Stomach smooth muscle (tissue), 2 donors: ENCODE measurements at regions not wholly inside any gene's neighbourhood (a gene's known extent, or its start where the extent isn't known, plus 50 kb on each side); places are given as distances from the start of the nearest gene placed in this dataset.
A peak's percentile ranks its signal among the peaks of the same experiment; 100 is the strongest.

Source experiments
- H3K27ac ChIP-seq: one replicate; pipeline ENCODE4 v1.7.0; 2013; ENCODE audit warnings: mild to moderate bottlenecking, low read length, inconsistent platforms
- H3K27me3 ChIP-seq, 2 donors: one replicate each; pipeline ENCODE4 v1.7.0; 2013; ENCODE audit warnings: low read length in 2 of 2; ENCODE audit not compliant: insufficient read depth in 2 of 2, control insufficient read depth in 1 of 2
- H3K36me3 ChIP-seq, 2 donors: one replicate each; pipeline ENCODE4 v1.7.0; 2013; ENCODE audit warnings: low read length in 2 of 2; ENCODE audit not compliant: control insufficient read depth in 2 of 2, insufficient read depth in 2 of 2
- H3K4me1 ChIP-seq: one replicate; pipeline ENCODE4 v1.7.0; 2013; ENCODE audit warnings: low read length; ENCODE audit not compliant: control insufficient read depth, insufficient read depth
- H3K4me3 ChIP-seq, 2 donors: one replicate each; pipeline ENCODE4 v1.7.0; 2013; ENCODE audit warnings: low read length in 2 of 2
- H3K9ac ChIP-seq, 2 donors: one replicate each; pipeline ENCODE4 v1.7.0; 2013; ENCODE audit warnings: low read length in 2 of 2, mild to moderate bottlenecking in 1 of 2
- H3K9me3 ChIP-seq, 2 donors: one replicate each; pipeline ENCODE4 v1.7.0; 2013; ENCODE audit warnings: low read length in 2 of 2; ENCODE audit not compliant: control insufficient read depth in 2 of 2
- donor health status: healthy.
- donor health status: Pancreatic carcinoma.

GRCh38 chr6:140571145-140571544 is 1196.7 kb upstream of the CITED2 start:
- H3K4me1 ChIP-seq, result peaks cover 5% of the 10 kb centered on the region
- H3K9me3 ChIP-seq, result no peaks in the 10 kb centered on the region
- no peak overlapping the region for H3K9ac ChIP-seq
- no peak overlapping the region for H3K4me3 ChIP-seq
- no peaks in the 10 kb centered on the region for H3K27me3 ChIP-seq
- H3K36me3 ChIP-seq, result no peaks in the 10 kb centered on the region
- no peak overlapping the region for H3K27ac ChIP-seq

GRCh38 chr6:140567466-140567865 is 1193.0 kb upstream of the CITED2 start:
- Histone ChIP-seq H3K9me3 (no peaks in the 10 kb centered on the region), H3K9ac (no peak overlapping the region), H3K36me3 (no peaks in the 10 kb centered on the region), H3K4me1 (peaks cover 5% of the 10 kb centered on the region), H3K4me3 (no peak overlapping the region), H3K27me3 (no peaks in the 10 kb centered on the region), H3K27ac (no peak overlapping the region)

GRCh38 chr6:140566781-140567277 is 1192.4 kb upstream of the CITED2 start:
- H3K4me1 ChIP-seq, result peaks cover 5% of the 10 kb centered on the region
- H3K9me3 ChIP-seq, result no peaks in the 10 kb centered on the region
- H3K27me3 ChIP-seq, result no peaks in the 10 kb centered on the region
- H3K27ac ChIP-seq, result peak overlapping the region; percentile 7
- H3K9ac ChIP-seq, result peak overlapping the region in 1 of 2 donors; percentile 2
- H3K4me3 ChIP-seq, result no peak overlapping the region
- no peaks in the 10 kb centered on the region for H3K36me3 ChIP-seq

GRCh38 chr6:140563728-140564127 is 1189.3 kb upstream of the CITED2 start:
- Histone ChIP-seq H3K9ac (no peak overlapping the region), H3K36me3 (no peaks in the 10 kb centered on the region), H3K9me3 (no peaks in the 10 kb centered on the region), H3K27ac (no peak overlapping the region), H3K4me1 (peaks cover 5% of the 10 kb centered on the region), H3K27me3 (no peaks in the 10 kb centered on the region), H3K4me3 (no peak overlapping the region)

GRCh38 chr6:140561701-140562100 is 1187.3 kb upstream of the CITED2 start:
- Histone ChIP-seq H3K27ac (no peak overlapping the region), H3K4me3 (no peak overlapping the region), H3K4me1 (no peaks in the 10 kb centered on the region), H3K9me3 (no peaks in the 10 kb centered on the region), H3K9ac (no peak overlapping the region), H3K36me3 (no peaks in the 10 kb centered on the region), H3K27me3 (no peaks in the 10 kb centered on the region)

GRCh38 chr6:140560671-140561070 is 1186.2 kb upstream of the CITED2 start:
- Histone ChIP-seq H3K4me3 (no peak overlapping the region), H3K4me1 (no peaks in the 10 kb centered on the region), H3K9ac (no peak overlapping the region), H3K36me3 (no peaks in the 10 kb centered on the region), H3K27me3 (no peaks in the 10 kb centered on the region), H3K9me3 (no peaks in the 10 kb centered on the region), H3K27ac (no peak overlapping the region)

GRCh38 chr6:140559458-140559857 is 1185.0 kb upstream of the CITED2 start:
- Histone ChIP-seq H3K9me3 (no peaks in the 10 kb centered on the region), H3K9ac (no peak overlapping the region), H3K27me3 (no peaks in the 10 kb centered on the region), H3K36me3 (no peaks in the 10 kb centered on the region), H3K4me3 (no peak overlapping the region), H3K4me1 (no peaks in the 10 kb centered on the region), H3K27ac (no peak overlapping the region)

- no peak overlapping the region for H3K4me3 ChIP-seq
- no peaks in the 10 kb centered on the region for H3K27me3 ChIP-seq
- H3K36me3 ChIP-seq, result no peaks in the 10 kb centered on the region
- no peak overlapping the region for H3K9ac ChIP-seq
- no peaks in the 10 kb centered on the region for H3K4me1 ChIP-seq
- no peaks in the 10 kb centered on the region for H3K9me3 ChIP-seq
- H3K27ac ChIP-seq, result no peak overlapping the region
Observed at GRCh38 chr6:140554421-140554820, 1180.0 kb upstream of the CITED2 start.

GRCh38 chr6:140548366-140548765 is 1173.9 kb upstream of the CITED2 start:
- no peaks in the 10 kb centered on the region for H3K27me3 ChIP-seq
- no peak overlapping the region for H3K9ac ChIP-seq
- H3K4me3 ChIP-seq, result no peak overlapping the region
- H3K4me1 ChIP-seq, result no peaks in the 10 kb centered on the region
- H3K9me3 ChIP-seq, result no peaks in the 10 kb centered on the region
- no peaks in the 10 kb centered on the region for H3K36me3 ChIP-seq
- no peak overlapping the region for H3K27ac ChIP-seq

GRCh38 chr6:140546640-140547039 is 1172.2 kb upstream of the CITED2 start:
- H3K27me3 ChIP-seq, result no peaks in the 10 kb centered on the region
- H3K9me3 ChIP-seq, result no peaks in the 10 kb centered on the region
- H3K36me3 ChIP-seq, result no peaks in the 10 kb centered on the region
- no peak overlapping the region for H3K9ac ChIP-seq
- no peak overlapping the region for H3K27ac ChIP-seq
- H3K4me1 ChIP-seq, result no peaks in the 10 kb centered on the region
- H3K4me3 ChIP-seq, result no peak overlapping the region

GRCh38 chr6:140544431-140544830 is 1170.0 kb upstream of the CITED2 start:
- H3K4me3 ChIP-seq, result no peak overlapping the region
- no peaks in the 10 kb centered on the region for H3K4me1 ChIP-seq
- H3K27ac ChIP-seq, result no peak overlapping the region
- no peak overlapping the region for H3K9ac ChIP-seq
- H3K9me3 ChIP-seq, result no peaks in the 10 kb centered on the region
- H3K36me3 ChIP-seq, result no peaks in the 10 kb centered on the region
- no peaks in the 10 kb centered on the region for H3K27me3 ChIP-seq
